ENCODE measurements at regions not wholly inside any gene's neighbourhood (a gene's known extent, or its start where the extent isn't known, plus 50 kb on each side); places are given as distances from the start of the nearest gene placed in this dataset.

DNA sequence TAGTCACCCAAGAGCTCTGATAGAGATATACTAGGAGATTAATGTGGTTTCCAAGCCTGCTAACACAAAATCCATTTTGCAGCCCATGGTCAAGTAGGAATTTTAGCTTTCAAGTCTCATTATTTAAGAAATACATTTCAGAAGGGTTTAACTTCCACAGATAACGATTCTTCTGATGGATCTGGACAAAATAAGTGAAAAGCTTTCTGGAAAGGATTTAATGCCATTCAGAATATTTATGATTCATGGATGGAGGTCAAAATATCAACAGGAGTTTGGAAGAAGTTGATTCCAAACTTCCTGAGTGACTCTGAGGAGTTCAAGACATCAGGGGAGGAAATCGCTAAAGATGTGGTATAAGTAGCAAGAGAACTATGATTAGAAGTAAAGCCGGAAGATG, 214.6 kb downstream of the ATXN7L3B start:
- WGBS (ENCODE audit: insufficient coverage, insufficient replicate concordance, low lambda C conversion rate, missing lambda C conversion rate), result 35% methylated on average over 3 of the region's 3 CpGs
- Histone ChIP-seq H4K20me1 (ENCODE audit: control insufficient read depth, insufficient read depth) (no peaks in the 10 kb centered on the region), H3K4me3 (no peak overlapping the region), H3K79me2 (ENCODE audit: control insufficient read depth, insufficient read depth, low read length) (no peaks in the 10 kb centered on the region), H2AFZ (ENCODE audit: control insufficient read depth, low read depth, low read length) (no peak overlapping the region), H3K9ac (ENCODE audit: control insufficient read depth, insufficient read depth, low read length) (no peak overlapping the region), H3K27ac (ENCODE audit: control insufficient read depth, insufficient read depth) (no peak overlapping the region), H3K4me1 (ENCODE audit: control insufficient read depth, insufficient read depth, low read length) (no peaks in the 10 kb centered on the region), H3K4me2 (ENCODE audit: control insufficient read depth, insufficient read depth) (no peak overlapping the region), H3K36me3 (ENCODE audit: control insufficient read depth in 2 of 2, insufficient read depth in 2 of 2, low read length in 1 of 2) (no peaks in the 10 kb centered on the region), H3K27me3 (replicated peaks in 1 of 2; ENCODE audit: control insufficient read depth in 2 of 2, insufficient read depth in 2 of 2, low read length in 1 of 2) (no peaks in the 10 kb centered on the region), H3K9me3 (replicated peaks; ENCODE audit: control insufficient read depth, insufficient read depth, low read length) (no peaks in the 10 kb centered on the region)
- ChIA-PET POLR2A (no interaction called here), CTCF (no interaction called here), RAD21 (ENCODE audit: unreplicated experiment) (no interaction called here), SMC1A (ENCODE audit: uncharacterized antibody, unreplicated experiment) (no interaction called here)
- ATAC-seq (no peak), FAIRE-seq (no peak), DNase-seq (ENCODE audit: low read depth, low spot score) (no peak)
- BruUV-seq (replicated peaks), result no TSS peak
- in situ Hi-C loops (cut with MboI), result no loop called here
- intact Hi-C loops (cut with micrococcal nuclease; ENCODE audit: unreplicated experiment), result no loop called here
- no peak for TF ChIP-seq BCL11A (IDR thresholded peaks at IDR 0.05; ENCODE audit: low read depth, low read length)
- no peak for TF ChIP-seq SREBF2 (IDR thresholded peaks at IDR 0.05; ENCODE audit: low read length)
- no peak for TF ChIP-seq BMI1 (IDR thresholded peaks at IDR 0.05; ENCODE audit: borderline replicate concordance)
- TF ChIP-seq NRF1 (conservative IDR thresholded peaks at IDR 0.05; ENCODE audit: low read depth, low read length), result no peak
- no peak for TF ChIP-seq SMAD1 (IDR thresholded peaks at IDR 0.05; ENCODE audit: low read depth, partially characterized antibody)
- no peak for TF ChIP-seq SMAD5 (IDR thresholded peaks at IDR 0.05; ENCODE audit: low read depth)
- no peak for TF ChIP-seq ZBTB11 (CRISPR knock-in tag; IDR thresholded peaks at IDR 0.05)
- TF ChIP-seq ZZZ3 (IDR thresholded peaks at IDR 0.05; ENCODE audit: control insufficient read depth, insufficient read length, low read depth), result no peak
